ENCODE measurements at regions not wholly inside any gene's neighbourhood (a gene's known extent, or its start where the extent isn't known, plus 50 kb on each side); places are given as distances from the start of the nearest gene placed in this dataset.

DNA sequence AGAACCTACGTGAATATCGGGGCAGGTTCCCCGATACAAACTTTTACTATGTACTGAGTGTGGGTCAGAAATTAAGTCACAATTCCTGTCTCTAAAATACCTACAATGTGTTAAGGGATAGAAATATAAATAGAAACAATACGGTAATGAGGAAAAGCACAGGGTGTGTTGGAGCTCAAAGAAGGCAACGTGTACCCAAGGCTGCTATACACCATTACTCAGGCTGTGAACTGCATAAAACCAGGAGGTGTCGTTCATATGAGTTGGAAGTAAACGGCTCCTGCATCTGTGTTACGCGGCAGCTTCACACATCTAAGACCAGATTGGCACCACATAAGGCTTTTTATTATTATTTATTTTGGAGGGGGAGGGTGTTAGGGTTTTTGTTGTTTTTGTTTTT is 50.1 kb upstream of the TRPM3 start:
- TF ChIP-seq, protein P1, sequence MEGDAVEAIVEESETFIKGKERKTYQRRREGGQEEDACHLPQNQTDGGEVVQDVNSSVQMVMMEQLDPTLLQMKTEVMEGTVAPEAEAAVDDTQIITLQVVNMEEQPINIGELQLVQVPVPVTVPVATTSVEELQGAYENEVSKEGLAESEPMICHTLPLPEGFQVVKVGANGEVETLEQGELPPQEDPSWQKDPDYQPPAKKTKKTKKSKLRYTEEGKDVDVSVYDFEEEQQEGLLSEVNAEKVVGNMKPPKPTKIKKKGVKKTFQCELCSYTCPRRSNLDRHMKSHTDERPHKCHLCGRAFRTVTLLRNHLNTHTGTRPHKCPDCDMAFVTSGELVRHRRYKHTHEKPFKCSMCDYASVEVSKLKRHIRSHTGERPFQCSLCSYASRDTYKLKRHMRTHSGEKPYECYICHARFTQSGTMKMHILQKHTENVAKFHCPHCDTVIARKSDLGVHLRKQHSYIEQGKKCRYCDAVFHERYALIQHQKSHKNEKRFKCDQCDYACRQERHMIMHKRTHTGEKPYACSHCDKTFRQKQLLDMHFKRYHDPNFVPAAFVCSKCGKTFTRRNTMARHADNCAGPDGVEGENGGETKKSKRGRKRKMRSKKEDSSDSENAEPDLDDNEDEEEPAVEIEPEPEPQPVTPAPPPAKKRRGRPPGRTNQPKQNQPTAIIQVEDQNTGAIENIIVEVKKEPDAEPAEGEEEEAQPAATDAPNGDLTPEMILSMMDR (IDR thresholded peaks at IDR 0.05) = no peak
- no peak for TF ChIP-seq POLR2A (IDR thresholded peaks at IDR 0.05)
